Kidney epithelial cell (primary cell): ENCODE measurements at regions not wholly inside any gene's neighbourhood (a gene's known extent, or its start where the extent isn't known, plus 50 kb on each side); places are given as distances from the start of the nearest gene placed in this dataset.

ENCODE experiments used
- DNase-seq: peaks from one replicate; pipeline ENCODE4 v3.0.0-alpha.2; 2010; ENCODE audit warnings: low read depth
- H3K27me3 ChIP-seq: 2 replicates; pipeline ENCODE4 v1.6.0; 2011; ENCODE audit warnings: low read length; ENCODE audit not compliant: control insufficient read depth, insufficient read depth
- H3K36me3 ChIP-seq: 2 replicates; pipeline ENCODE4 v1.5.1; 2011; ENCODE audit warnings: low read length; ENCODE audit not compliant: control insufficient read depth, insufficient read depth
- H3K4me3 ChIP-seq: 2 replicates; pipeline ENCODE4 v1.5.1; 2011; ENCODE audit warnings: low read depth, mild to moderate bottlenecking, control low read depth, low read length
- TF ChIP-seq, protein P1 (sequence below): IDR thresholded peaks from 2 replicates; pipeline ENCODE4 v1.5.1; 2011; ENCODE audit warnings: mild to moderate bottlenecking, moderate library complexity, low read length, control low read depth, inconsistent platforms; ENCODE audit not compliant: insufficient read depth, poor library complexity, severe bottlenecking

DNA sequence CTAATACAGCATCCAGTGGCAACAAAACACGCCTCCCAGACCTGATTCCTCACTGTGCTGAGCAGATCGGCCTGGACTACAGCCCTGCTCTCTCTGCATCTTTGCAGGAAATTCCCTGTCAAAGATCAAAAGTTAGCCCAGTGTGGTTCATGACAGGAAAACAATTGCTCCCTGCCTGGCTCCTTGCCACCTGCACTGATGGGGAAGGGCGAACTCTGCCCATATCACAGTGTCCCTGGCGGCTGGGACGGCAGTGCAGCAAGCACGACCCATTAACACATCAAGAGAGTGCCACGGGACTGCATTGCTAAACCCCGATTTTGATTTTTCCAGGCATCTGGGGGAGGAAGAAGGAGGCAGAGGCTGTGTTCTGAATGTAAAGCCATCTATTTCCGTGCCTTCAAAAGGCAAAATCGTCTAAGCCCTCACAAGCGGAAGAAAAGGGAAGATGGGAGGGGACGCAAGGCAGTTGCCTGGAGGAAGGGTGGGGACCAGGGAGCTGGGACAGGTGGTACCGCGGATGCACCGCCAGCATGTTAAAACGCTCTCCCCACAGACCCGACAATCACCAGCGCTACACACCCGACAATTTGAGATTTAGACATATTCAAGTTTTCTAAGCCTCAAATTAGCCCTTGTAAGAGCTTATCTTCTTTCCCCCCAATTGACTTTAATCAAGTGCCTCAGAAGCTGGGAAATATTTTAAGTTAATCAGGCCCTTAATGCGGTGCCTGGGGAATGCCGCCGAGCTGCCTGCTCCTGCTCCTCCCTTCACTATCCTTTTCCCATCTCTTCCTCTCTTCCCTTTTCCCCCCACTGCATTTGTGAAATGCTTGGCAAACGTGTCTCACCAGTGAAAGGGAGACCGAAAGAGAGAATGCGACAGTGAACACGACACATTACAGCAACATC is 238.8 kb upstream of the CDH5 start:
- no peaks in the 10 kb centered on the region for H3K36me3 ChIP-seq
- H3K27me3 ChIP-seq: peaks cover 6% of the 10 kb centered on the region
- TF ChIP-seq, protein P1, sequence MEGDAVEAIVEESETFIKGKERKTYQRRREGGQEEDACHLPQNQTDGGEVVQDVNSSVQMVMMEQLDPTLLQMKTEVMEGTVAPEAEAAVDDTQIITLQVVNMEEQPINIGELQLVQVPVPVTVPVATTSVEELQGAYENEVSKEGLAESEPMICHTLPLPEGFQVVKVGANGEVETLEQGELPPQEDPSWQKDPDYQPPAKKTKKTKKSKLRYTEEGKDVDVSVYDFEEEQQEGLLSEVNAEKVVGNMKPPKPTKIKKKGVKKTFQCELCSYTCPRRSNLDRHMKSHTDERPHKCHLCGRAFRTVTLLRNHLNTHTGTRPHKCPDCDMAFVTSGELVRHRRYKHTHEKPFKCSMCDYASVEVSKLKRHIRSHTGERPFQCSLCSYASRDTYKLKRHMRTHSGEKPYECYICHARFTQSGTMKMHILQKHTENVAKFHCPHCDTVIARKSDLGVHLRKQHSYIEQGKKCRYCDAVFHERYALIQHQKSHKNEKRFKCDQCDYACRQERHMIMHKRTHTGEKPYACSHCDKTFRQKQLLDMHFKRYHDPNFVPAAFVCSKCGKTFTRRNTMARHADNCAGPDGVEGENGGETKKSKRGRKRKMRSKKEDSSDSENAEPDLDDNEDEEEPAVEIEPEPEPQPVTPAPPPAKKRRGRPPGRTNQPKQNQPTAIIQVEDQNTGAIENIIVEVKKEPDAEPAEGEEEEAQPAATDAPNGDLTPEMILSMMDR: no peak
- DNase-seq: no peak
- H3K4me3 ChIP-seq: no peak overlapping the region

DNA sequence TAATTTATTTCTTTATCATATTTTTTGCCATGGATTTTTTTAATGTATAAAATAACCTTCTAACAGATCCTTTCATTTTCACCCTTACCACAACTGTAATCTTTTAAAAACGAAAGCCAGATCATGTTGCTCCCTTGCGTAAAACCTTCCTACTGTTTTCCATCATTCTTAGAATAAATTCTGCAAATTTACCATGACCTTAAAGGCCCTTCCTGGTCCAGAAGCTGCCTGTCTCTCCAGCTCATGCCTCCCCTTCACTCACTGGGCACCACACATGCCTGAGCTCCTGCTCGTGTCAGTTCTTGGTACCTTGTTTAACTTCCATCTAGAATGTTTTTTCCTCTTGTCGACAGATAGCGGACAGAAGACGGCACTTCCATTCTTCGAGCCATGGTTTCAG is 245.0 kb upstream of the CDH5 start:
- Histone ChIP-seq H3K27me3 (peaks cover under 1% of the 10 kb centered on the region), H3K4me3 (no peak overlapping the region), H3K36me3 (no peaks in the 10 kb centered on the region)
- no peak for DNase-seq
- TF ChIP-seq, protein P1: no peak

DNA sequence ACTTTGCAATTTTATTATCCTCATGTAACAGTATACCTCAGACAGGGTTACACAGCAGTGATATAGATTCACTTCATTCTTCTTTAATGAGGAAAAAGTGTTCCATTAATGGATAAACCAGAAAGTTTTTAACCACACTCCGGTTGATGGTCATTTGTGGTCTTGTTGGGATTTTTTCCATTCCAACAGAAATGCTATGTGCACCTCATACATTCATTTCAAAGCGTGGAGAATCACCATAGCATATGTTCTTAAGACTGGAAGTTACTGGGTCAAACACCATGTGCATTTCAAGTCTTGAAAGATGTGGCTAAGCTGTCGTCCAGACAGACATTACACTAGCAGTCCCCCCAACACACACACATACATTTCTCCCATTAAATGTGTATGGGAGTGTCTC is 245.8 kb upstream of the CDH5 start:
- TF ChIP-seq, protein P1: no peak

DNA sequence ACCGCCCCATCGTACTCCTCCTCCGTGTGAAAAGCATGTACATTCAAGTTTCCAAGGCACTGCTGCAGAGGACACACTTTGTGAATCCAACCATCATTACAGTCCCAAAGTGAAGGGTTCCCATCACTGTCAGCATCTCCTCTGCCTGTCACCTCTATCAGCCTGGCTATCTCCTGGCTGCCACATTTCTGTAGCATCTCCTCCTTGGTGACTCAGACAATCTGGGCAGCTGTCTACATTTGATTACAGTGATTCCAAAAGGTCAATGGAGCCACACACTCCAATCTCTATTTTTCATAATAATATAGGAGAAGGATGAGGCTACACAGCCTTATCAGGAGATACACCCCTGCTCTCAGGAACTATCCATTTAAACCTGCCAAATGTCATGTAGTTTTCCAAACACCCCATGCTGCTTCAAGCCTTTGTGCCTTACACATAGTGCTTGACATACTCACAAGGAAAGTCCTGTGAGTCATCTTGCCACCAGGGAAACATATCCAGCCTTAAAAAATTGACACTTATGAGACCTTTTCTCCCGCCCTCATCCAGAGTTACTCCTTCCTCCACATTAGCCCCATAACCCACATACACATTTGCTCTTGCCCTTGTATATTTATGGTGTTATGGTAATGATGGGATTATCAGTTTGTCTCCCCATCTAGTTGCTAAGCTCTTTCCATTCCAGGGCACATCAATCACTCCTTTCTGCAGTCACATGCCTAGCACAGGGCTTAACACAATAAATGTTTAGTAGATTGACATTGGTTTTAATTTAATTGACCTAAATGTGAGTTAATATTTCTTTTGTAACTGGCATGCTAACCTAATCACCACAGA is 250.1 kb upstream of the CDH5 start:
- TF ChIP-seq, protein P1: no peak
- H3K27me3 ChIP-seq: no peaks in the 10 kb centered on the region
- no peak overlapping the region for H3K4me3 ChIP-seq
- H3K36me3 ChIP-seq: no peaks in the 10 kb centered on the region
- DNase-seq: no peak

More for the DNA sequence above, 245.8 kb upstream of the CDH5 start:
- H3K36me3 ChIP-seq: no peaks in the 10 kb centered on the region
- no peak for DNase-seq
- H3K4me3 ChIP-seq: no peak overlapping the region
- H3K27me3 ChIP-seq: no peaks in the 10 kb centered on the region

DNA sequence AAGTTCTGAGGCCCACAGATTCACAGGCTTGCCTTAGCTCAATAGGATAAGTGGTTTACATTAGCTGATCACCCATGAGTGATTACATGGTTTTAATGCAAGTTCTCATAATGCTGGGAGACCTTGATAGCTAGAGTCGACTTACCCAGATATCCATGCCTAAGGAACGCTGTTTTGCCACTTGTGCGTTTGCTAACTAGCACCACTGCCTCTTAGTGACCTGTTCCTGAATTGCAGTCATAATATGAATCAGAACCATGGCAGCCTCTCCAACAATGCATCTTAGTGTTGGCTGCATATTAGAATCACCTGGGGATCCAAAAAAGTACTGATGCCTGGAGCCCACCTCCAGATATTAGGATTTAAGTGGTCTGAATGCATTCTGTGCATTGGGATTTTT is 251.1 kb upstream of the CDH5 start:
- no peak for DNase-seq
- no peaks in the 10 kb centered on the region for H3K36me3 ChIP-seq
- H3K4me3 ChIP-seq: no peak overlapping the region
- TF ChIP-seq, protein P1: no peak
- no peaks in the 10 kb centered on the region for H3K27me3 ChIP-seq
